ENCODE measurements at regions not wholly inside any gene's neighbourhood (a gene's known extent, or its start where the extent isn't known, plus 50 kb on each side); places are given as distances from the start of the nearest gene placed in this dataset.

- Histone ChIP-seq H3K9me3 (ENCODE audit: control insufficient read depth, insufficient read depth, low read depth, low read length) (no peaks in the 10 kb centered on the region), H3K27ac (ENCODE audit: extremely low read depth, low read depth, low read length) (no peak overlapping the region), H3K4me1 (ENCODE audit: control insufficient read depth, insufficient read depth, low read length) (peaks cover 10% of the 10 kb centered on the region), H3K36me3 (ENCODE audit: control insufficient read depth in 2 of 2, insufficient read depth in 1 of 2, low read length in 2 of 2) (no peaks in the 10 kb centered on the region), H3K4me3 (ENCODE audit: low read depth, low read length) (no peak overlapping the region)
- no peak for TF ChIP-seq ZSCAN16 (tag by site-specific recombination; IDR thresholded peaks at IDR 0.05)
- TF ChIP-seq GLIS1 (tag by site-specific recombination; IDR thresholded peaks at IDR 0.05) = peak; percentile 74
- ChIA-PET POLR2A (no interaction called here), CTCF (interaction anchor here (0.7 kb wide), 1 partner anchor 75 kb away, joined by 3 read pairs; no protein-coding TSS in a partner anchor)
Measured at GRCh38 chr10:29783201-29783947, 148.6 kb upstream of the SVIL start.

- TF ChIP-seq PRDM1 (tag by site-specific recombination; IDR thresholded peaks at IDR 0.05) (peak; percentile 97), KLF1 (tag by site-specific recombination; IDR thresholded peaks at IDR 0.05) (no peak), YY1 (tag by site-specific recombination; IDR thresholded peaks at IDR 0.05) (no peak), ZNF280D (tag by site-specific recombination; IDR thresholded peaks at IDR 0.05) (no peak), ZNF366 (tag by site-specific recombination; conservative IDR thresholded peaks at IDR 0.05) (peak; percentile 73)
- Histone ChIP-seq H3K27ac (ENCODE audit: extremely low read depth, low read depth, low read length) (no peak overlapping the region), H3K4me3 (ENCODE audit: low read depth, low read length) (no peak overlapping the region), H3K4me1 (ENCODE audit: control insufficient read depth, insufficient read depth, low read length) (peaks cover 10% of the 10 kb centered on the region), H3K9me3 (ENCODE audit: control insufficient read depth, insufficient read depth, low read depth, low read length) (no peaks in the 10 kb centered on the region), H3K36me3 (ENCODE audit: control insufficient read depth in 2 of 2, insufficient read depth in 1 of 2, low read length in 2 of 2) (no peaks in the 10 kb centered on the region)
- ChIA-PET POLR2A (no interaction called here), CTCF (no interaction called here)
Measured at GRCh38 chr10:29780639-29781038, 145.9 kb upstream of the SVIL start.

GRCh38 chr10:29780096-29780495 lies 145.3 kb upstream of the SVIL start:
- Histone ChIP-seq H3K4me1 (ENCODE audit: control insufficient read depth, insufficient read depth, low read length) (peaks cover 10% of the 10 kb centered on the region), H3K36me3 (ENCODE audit: control insufficient read depth in 2 of 2, insufficient read depth in 1 of 2, low read length in 2 of 2) (no peaks in the 10 kb centered on the region), H3K27ac (ENCODE audit: extremely low read depth, low read depth, low read length) (no peak overlapping the region), H3K9me3 (ENCODE audit: control insufficient read depth, insufficient read depth, low read depth, low read length) (no peaks in the 10 kb centered on the region), H3K4me3 (ENCODE audit: low read depth, low read length) (no peak overlapping the region)
- no peak for TF ChIP-seq ZBTB1 (tag by site-specific recombination; IDR thresholded peaks at IDR 0.05)
- no peak for TF ChIP-seq ZNF660 (tag by site-specific recombination; IDR thresholded peaks at IDR 0.05)
- TF ChIP-seq ZNF174 (tag by site-specific recombination; IDR thresholded peaks at IDR 0.05) = no peak
- no peak for TF ChIP-seq ZNF747 (tag by site-specific recombination; IDR thresholded peaks at IDR 0.05)
- TF ChIP-seq HOXD13 (CRISPR knock-in tag; IDR thresholded peaks at IDR 0.05; ENCODE audit: borderline replicate concordance) = no peak
- no peak for TF ChIP-seq PRDM6 (tag by site-specific recombination; IDR thresholded peaks at IDR 0.05)
- no peak for TF ChIP-seq ZNF311 (tag by site-specific recombination; IDR thresholded peaks at IDR 0.05; ENCODE audit: borderline replicate concordance)
- TF ChIP-seq HOXC10 (CRISPR knock-in tag; IDR thresholded peaks at IDR 0.05) = no peak
- POLR2A ChIA-PET = interaction anchor here (0.7 kb wide), 1 partner anchor 14 kb away, joined by 3 read pairs; no protein-coding TSS in a partner anchor
- CTCF ChIA-PET = interaction anchor here (0.6 kb wide), 1 partner anchor 13 kb away, joined by 4 read pairs; no protein-coding TSS in a partner anchor
